Activated CD4-positive, alpha-beta T cell treated with anti-CD3 and anti-CD28 coated beads, Interleukin-2, amount 50 U/mL, for 16 hours (primary cell): ENCODE measurements at regions not wholly inside any gene's neighbourhood (a gene's known extent, or its start where the extent isn't known, plus 50 kb on each side); places are given as distances from the start of the nearest gene placed in this dataset.
"Not testable (repeated sequence)": the region's sequence is repeated elsewhere in the genome, so short reads cannot be mapped to it uniquely, and the experiment has no call there.

Experiments used
- DNase-seq: peaks from one replicate; pipeline ENCODE4 v3.0.0-alpha.2; 2020

DNA sequence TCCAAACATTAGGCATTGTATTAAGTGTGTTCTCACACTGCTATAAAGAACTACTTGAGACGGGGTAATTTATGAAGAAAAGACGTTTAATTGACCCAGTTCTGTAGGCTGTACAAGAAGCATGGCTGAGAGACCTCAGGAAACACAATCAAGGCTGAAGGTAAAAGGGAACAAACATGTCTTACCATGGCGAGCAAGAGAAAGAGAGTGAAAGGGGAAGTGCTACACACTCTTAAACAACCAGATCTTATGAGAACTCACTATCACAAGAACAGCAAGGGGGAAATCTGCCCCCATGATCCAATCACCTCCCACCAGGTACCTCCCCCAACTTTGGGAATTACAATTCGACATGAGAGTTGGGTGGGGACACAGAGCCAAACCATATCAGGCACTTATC, 86.6 kb upstream of the TOP1 start:
- DNase-seq: no peak

DNA sequence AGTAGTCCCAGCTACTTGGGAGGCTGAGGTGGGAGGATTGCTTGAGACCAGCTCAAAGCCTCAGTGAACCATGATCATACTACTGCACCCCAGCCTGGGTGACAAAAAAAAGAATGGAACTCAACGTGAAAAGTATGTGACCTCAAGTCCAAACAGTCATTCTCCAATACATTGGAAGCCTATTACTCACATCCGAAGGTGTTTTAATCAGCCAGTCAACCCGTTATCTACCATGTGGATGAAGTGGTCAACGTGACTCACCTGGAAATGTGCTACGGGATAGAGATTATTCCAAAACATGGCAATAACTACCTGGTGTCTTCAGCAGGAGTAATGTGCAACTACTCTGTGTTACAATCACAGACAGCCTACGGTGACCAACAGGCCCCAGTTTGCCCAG, 85.8 kb upstream of the TOP1 start:
- DNase-seq: no peak

DNA sequence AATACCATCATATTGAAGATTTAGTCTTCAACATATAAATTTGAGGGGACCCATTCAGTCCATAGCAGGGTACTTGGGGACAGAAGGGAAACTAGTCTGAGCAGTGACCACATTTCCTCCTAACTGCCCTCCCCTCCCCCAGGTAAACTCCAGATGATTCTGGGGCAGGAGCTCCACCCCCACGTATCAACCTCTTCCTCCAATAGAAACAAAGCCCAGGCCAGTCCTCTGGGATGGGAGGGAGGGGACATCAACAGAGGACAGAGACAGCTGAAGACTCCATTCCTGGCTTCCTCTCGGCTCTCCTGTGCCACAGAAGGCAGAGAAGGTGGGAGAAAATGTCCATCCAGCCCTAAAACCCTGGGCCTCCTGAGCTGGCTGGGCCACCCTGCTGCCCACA, 85.0 kb upstream of the TOP1 start:
- DNase-seq: no peak

DNA sequence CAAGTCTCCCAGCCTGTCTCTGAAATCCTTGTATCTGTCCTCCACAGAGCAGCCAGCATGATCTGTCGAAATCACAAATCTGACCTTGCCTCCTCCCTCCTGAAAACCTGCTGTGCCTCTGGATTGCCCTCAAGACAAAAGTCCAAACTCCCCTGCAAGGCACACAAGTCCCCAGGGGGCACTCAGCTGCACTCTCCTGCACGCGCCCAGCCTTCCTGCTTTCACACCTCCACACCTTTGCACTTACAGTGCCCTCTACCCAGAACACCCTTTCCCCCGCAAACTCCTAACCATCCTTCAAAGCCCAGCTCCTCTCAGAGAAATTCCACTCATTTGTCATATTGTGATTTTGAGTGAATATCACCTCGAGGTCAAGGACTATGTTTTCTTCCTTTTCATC, 83.4 kb upstream of the TOP1 start:
- DNase-seq: no peak

DNA sequence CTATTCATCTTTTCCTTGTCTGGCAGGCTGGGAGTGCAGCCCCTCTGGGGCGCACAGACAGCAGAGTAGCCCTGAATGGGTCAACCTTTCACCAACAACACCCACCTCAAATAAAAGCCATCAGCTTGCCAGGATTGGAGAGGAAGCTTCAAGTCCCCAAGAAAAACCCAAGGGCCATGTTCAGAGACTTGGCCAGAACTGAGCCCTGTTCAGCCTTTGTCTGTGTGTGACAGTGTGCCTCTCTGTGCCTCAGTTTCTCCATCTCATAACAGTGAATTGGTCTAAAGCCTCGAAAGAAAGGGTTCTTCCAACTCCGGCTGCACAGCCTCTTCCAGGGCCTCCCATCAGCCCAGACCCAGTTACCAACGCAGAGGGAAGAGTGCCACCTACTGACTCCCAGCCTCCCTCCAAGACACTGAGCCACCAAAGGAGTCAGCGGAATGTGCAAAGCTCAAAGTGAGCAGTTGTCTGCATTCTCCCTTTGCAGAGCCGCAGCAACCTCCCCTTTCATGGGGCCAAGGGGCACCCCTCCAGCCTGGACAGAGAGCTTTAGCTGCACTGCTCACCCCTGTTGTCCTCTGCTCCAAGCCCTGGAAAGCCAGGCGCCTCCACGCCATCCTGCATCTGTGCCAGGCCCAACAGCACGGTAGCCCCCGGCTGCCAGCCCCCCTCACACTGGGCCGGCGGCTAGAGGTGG, 82.7 kb upstream of the TOP1 start:
- DNase-seq: peak; percentile 33

DNA sequence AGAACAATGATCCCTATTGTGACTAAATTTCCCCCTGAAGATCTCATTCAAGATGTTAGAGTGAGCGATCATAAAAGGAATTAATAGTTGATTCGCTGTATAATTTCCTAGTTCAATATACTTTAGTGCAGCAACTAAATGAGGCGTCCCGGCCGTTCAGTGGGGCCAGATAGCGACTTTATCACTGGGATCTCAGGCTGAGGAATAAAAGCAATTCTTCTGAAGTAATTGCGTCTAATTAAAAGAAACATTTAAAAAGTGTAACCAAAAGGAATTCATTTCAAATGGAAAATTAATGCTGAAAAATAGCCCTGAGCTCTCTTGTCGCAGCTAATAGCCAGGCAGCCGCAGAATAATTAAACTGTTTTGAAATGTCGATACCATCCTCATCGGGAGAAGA, 82.2 kb upstream of the TOP1 start:
- DNase-seq: no peak

DNA sequence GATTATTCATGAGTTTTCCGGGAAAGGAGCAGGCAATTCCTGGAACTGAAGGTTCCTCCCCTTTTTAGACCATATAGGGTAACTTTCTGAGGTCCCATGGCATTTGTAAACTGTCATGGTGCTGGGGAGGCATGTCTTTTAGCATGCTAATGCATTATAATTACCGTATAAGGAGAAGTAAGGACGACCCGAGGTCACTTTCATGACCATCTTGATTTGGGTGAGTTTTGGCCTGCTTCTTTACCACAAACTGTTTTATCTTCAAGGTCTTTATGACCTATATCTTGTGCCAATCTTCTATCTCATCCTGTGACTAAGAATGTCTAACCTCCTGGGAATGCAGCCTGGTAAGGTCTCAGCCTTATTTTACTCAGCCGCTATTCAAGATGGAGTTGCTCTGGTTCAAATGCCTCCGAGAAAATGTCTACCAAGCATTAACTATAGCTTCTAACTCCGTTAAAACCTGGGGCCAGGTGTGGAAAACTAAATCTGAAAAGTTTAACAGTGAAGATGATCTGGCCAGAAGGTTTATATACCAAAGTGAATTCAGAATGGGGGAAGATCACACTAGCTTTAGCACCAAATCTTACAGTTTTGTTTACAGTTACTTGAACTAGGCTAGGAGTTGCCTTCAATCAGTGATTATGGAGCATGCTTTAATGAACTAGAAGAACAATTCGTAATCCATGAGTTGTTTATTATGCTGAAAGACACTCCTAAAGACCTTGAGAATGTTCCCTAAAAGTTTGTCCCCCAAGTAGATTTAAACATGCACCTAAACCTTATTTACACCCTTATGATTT, 80.0 kb upstream of the TOP1 start:
- DNase-seq: no peak

DNA sequence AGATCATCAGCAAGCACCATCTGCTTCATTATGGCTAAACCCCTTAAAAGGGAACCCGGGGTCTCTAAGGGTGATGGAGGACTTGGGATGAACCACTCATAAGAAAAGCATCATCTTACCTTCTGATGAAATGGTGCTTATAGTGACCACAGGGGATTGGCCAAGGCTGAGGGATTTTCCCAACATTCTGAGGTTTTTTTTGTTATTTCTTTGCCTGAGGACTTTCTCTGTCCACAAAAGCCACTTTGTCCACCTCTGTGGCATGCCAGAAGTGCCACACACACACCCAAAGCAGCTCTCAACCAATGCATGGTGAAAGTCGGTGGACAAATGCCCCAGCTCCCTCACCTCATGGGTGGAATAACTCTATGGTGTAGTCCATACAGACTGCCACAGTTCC, 79.3 kb upstream of the TOP1 start:
- DNase-seq: no peak

DNA sequence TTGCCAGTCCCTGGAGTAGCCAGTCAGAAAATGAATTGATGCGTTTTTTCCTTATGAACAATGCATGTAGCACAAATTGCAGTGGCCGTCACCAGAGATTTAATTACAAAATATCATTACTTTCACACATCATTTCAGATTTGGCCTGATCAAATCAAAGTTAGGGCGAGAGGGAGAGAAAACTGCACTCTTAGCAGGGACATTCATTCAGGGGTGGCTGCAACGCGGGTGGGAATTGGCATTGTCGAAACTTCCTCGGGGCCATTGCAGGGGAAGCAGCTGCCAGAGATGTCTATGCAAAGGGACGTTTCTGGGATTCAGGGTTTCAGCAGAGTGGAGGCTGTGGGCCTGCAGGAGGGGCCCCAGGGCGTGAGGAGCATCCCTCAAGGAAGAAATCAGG, 76.5 kb upstream of the TOP1 start:
- DNase-seq: no peak

DNA sequence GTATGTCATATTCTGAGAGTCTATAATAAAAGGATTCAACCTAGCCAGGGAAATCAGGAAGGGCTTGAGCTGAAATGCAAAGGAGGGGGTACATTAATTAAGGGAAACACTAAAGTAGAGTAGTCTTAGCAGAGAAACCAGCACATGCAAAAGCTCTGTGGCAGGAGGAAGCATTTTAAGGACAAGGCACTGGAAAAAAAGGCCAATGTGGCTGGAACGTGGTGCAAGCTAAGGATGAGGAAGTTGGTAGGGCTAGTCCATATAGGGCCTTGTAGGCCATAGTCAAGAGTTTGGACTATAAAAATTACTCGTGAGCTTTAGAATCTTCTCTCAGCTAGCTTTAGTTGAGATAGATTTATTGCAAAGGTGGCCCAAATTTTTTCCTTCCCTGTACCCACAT, 75.2 kb upstream of the TOP1 start:
- no peak for DNase-seq

DNA sequence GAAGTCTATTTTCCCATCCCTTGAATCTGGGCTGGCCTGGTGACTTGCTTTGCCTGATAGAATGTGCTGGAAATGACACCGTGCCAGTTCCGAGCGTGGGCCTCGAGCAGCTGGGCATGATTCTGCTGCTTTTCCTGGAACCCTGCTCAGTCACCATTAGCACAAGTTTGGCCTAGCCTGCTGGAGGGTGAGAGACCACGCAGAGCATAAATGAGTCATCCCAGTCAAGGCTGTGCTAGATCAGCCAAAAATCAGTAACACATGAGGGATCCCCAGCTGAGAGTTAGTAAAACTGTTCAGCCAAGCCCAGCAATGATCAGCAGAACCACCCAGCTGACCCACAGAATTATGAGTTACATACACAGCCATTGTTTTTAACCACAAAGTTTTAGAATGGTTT, 74.8 kb upstream of the TOP1 start:
- DNase-seq: peak; percentile 35

DNA sequence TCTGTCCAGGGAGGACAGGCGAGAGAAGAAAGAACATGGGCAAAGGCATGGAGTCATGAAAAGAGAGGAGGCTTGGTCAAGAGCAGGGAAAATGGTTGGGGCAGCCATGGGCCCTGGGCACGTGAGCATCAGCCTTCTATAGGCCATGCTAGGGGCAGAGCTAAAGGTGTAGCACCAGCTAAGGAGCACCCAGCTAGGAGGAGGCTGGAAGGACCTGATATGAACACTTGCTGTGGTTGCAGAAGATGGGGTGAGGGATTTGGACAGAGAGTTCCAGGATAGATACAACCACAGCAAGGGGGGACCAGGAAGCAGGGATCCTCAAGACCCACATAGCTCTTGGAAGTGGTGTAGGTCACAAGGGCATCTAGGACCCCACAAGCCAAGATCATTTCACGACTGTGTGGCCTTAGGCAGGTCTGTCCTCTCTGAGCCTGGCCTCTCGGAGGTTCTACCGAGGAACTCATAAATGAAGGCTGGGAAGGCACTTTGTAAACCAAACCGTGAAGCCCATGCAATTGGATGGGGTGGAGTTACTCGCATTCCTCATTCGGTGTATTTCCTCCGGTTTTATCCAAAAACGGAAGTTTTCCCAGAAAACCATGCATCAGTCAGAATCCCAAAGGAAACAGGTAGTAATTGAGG, 74.0 kb upstream of the TOP1 start:
- DNase-seq: no peak

DNA sequence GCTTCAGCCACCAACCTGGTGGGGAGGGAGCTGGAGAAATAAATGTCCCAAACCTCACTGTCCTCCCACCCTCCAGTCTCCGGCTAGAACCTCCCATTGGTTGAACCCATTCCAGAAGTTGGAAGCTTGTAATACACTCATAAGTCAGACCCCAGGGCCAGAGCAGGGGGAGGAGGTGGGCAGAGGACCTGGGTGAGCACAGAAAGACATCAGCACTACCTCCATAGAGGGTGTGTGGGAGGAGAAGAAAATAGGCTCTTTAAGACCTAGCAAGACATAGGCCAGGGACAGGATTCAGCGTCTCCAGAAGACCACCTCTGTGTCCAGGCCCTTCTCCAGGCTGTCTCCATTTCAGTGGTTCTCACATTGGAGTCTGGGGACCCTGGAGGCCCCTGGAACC, 73.3 kb upstream of the TOP1 start:
- DNase-seq: no peak

DNA sequence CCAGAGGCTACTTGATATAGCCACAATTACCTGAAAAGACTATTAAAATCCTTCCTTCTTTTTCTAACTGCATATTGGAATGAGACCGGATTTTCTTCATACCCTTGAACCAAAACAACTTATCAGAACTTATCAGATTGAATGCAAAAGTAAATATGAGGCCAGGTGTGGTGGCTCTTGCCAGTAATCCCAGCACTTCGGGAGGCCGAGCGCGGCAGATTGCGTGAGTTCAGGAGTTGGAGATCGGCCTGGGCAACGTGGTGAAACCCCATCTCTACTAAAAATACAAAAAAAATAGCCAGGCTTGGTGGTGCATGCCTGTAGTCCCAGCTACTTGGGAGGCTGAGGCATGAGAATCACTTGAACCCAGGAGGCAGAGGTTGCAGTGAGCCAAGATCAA, 72.8 kb upstream of the TOP1 start:
- not testable (repeated sequence) for DNase-seq

DNA sequence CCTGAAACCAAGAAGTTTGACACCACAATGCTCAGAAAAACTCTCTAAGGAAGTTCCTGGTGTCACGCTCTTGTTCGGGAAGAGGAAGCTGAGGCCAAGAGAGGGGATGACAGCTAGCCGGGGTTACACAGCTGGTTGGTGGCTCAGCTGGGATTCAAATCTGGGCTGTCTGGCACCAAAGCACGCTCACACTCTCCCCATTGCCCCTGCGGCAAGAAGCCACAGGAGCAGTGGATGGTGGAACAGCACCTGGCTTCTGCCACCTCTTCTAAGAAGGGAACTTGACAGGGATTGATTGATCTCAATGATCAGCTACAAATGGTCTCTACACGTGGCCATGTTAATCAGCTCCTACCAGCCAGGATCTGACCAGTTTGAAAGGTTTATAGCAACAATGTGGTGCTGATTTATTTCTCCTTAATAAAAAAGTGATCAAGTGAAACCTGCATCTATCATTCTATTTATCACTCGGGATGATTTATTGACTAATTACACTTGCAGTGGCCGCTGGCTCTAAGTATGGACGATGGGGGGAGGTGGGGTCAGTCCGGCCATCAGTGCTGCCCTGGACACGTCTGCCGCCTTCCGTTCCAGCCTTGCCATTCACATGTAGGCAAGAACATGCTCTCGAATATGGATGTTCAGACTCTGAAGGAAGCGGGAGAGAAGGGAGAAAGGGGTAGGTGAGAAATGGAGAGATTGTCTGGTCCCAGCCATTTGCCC, 71.9 kb upstream of the TOP1 start:
- DNase-seq: no peak

DNA sequence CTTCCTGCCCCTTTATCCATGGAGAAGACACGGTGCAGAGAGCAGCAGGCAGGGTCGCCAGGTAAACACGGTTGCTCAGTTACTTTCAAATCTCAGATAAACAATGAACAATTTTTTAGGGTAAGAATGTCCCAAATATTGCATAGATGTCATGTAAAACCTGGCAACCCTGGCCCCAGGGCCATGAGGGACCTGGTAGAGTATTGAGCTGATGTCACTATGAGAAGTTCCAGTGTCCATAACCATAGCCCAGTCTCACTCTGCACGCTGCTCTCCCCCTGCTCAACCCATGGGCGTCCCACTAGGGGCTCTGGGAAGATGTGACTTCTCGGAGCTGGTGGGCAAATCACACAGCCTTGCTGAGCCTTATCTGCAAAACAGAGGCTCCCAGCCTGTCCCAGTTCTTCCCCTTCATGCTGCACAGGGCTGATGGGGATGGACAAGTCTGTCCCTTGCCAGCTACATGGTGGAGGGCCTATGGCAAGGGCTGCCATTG, 71.3 kb upstream of the TOP1 start:
- DNase-seq: no peak

DNA sequence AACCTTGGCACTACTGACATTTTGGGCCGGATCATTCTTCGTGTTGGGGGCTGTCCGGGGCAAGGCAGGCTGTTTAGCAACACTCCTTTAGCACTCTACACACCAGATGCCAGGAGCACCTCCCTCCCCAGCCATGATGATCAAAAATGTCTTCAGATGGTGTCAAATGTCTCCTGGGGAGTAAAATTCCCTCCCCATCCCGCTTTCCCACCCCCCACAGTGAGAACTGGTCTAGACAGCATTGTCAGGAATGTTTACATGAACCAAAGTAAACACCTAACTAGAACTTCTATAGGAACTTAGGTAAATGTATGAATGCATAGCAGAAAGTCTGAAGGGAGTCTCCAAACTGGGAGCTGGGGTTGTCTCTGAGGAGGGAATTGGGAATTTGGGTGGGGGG, 70.0 kb upstream of the TOP1 start:
- no peak for DNase-seq

DNA sequence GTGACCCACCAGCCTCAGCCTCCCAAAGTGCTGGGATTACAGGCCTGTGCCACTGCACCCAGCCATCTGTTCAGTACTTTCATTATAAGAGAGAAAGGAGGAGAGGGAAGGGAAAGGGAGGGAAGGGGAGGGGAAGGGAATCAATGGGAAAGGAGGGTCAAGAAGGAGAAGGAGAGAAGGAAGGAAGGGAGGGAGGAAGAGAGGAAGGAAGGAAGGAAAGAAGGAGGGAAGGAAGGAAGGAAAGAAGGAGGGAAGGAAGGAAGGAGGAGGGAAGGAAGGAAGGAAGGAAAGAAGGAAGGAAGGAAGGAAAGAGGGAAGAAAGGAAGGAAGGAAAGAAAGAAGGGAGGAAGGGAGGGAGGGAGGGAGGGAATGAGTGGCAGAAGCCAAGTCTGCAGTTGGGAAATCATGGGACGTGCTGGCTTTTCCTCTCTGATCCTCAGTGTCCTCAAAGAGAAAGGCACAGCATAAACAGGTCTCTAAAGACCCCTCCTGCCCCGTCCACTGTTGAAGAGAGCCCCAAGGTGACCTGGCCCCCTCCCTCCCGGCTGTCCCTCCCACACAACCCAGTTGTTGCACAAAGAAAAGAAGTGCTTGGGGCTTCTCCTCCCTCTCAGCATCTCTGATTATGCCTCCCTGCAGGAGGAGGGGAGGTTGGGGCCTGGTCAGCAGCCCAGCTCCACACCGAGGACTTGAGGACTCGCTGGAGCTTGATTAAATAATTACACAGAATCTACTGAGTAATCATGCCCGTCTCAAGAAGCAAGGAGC, 69.1 kb upstream of the TOP1 start:
- no peak for DNase-seq

DNA sequence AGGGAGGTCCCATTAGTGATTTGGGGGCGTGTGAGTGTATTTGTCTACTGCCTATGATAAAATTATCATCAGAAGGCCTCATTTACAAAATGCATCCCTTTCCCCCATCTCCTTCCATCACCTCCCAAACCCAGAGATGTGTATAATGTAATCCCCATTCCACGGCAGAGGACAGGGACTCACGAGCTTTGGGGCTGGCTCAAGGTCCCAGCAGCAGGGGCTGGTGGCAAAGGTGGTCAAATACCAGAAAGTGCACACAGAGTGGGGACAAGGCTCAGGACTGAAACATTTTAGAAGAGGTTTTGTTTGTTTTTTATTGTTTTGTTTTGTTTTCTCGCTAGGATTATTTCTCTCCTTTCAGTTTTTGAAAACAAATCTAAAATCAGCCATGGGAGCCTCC, 68.5 kb upstream of the TOP1 start:
- DNase-seq: no peak

DNA sequence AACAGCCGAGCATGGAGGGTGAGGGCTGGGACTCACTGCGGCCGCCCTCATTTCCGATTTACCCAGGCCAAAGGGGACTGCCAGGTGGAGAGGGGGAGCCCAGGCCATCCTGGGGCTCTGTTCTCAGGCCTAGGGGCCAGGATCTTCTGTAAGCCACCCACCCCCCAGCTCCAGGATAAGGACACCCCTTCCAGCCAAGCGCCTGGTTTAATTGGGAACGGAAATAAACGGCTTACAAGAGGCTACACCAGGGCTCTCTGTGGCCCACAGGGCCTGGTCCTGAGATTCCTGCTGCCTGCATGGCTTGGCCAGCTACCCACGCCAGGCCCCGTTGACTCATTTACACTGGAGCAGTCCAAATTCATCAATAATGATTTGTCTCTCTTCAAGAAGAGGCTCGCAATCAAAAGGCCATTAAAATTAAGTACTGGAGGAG, 68.1 kb upstream of the TOP1 start:
- no peak for DNase-seq

DNA sequence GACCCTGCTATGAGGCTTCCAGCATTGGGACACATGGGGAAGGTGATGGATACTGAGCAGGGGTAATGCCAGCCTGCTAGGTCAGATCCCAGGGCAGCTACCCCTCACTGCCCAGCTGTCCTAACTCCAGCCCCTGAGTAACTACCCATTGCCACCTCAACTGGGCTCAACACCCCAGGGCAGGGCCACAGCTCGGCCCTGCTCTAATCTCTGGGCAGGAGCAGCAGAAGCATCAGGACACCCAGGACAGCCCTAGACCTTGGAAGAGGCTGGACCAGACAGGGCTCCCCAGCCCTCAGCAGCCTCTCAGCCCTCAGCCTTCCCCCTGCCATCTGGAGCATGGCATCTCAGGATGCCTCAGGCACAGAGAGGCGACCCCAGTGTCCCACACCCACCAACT, 67.4 kb upstream of the TOP1 start:
- DNase-seq: no peak
